H54 (cell line): ENCODE measurements at regions not wholly inside any gene's neighbourhood (a gene's known extent, or its start where the extent isn't known, plus 50 kb on each side); places are given as distances from the start of the nearest gene placed in this dataset.

Experiments
- DNase-seq: peaks from one replicate; pipeline ENCODE4 v3.0.0; 2011; ENCODE audit warnings: low spot score, mixed read lengths; ENCODE audit not compliant: insufficient read length
- FAIRE-seq: peaks from 3 replicates; lab custom pipeline; 2011; peaks lifted over from hg19 to GRCh38; lab: Jason Lieb, UNC
- POLR2A ChIP-seq: IDR thresholded peaks from 2 replicates; pipeline ENCODE4 v1.6.1; 2011; ENCODE audit warnings: low read depth, mild to moderate bottlenecking, low read length

- FAIRE-seq = no peak
These were observed 126.7 kb upstream of the CSF3R start for GRCh38 chr1:36609241-36610027.

GRCh38 chr1:36608272-36608671 lies 125.6 kb upstream of the CSF3R start:
- no peak for TF ChIP-seq POLR2A
- no peak for FAIRE-seq
- no peak for DNase-seq

More at GRCh38 chr1:36609241-36610027, 126.7 kb upstream of the CSF3R start:
- peak; percentile 85 for DNase-seq
- no peak for TF ChIP-seq POLR2A

- DNase-seq (no peak), FAIRE-seq (no peak)
- TF ChIP-seq POLR2A = no peak
These were observed 124.5 kb upstream of the CSF3R start for GRCh38 chr1:36607263-36607651.

GRCh38 chr1:36606641-36607262 lies 124.0 kb upstream of the CSF3R start:
- DNase-seq (no peak), FAIRE-seq (no peak)
- no peak for TF ChIP-seq POLR2A

- FAIRE-seq (no peak), DNase-seq (no peak)
- TF ChIP-seq POLR2A = no peak
These were observed 123.4 kb upstream of the CSF3R start for GRCh38 chr1:36605942-36606640.

- FAIRE-seq (no peak), DNase-seq (no peak)
These were observed 120.7 kb upstream of the CSF3R start for GRCh38 chr1:36603461-36603860.

GRCh38 chr1:36602184-36602583 lies 119.5 kb upstream of the CSF3R start:
- DNase-seq (no peak), FAIRE-seq (no peak)
- no peak for TF ChIP-seq POLR2A

More at GRCh38 chr1:36603461-36603860, 120.7 kb upstream of the CSF3R start:
- TF ChIP-seq POLR2A = no peak

GRCh38 chr1:36599828-36600227 lies 117.1 kb upstream of the CSF3R start:
- no peak for DNase-seq
- no peak for TF ChIP-seq POLR2A
- FAIRE-seq = no peak

- FAIRE-seq = no peak
- TF ChIP-seq POLR2A = no peak
- no peak for DNase-seq
These were observed 114.8 kb upstream of the CSF3R start for GRCh38 chr1:36597514-36597913.

- FAIRE-seq (no peak), DNase-seq (no peak)
- TF ChIP-seq POLR2A = no peak
These were observed 113.2 kb upstream of the CSF3R start for GRCh38 chr1:36595921-36596320.

- DNase-seq = no peak
- no peak for TF ChIP-seq POLR2A
- FAIRE-seq = no peak
These were observed 112.6 kb upstream of the CSF3R start for GRCh38 chr1:36595349-36595748.

GRCh38 chr1:36594023-36594422 lies 111.3 kb upstream of the CSF3R start:
- TF ChIP-seq POLR2A = no peak
- no peak for DNase-seq
- FAIRE-seq = no peak

GRCh38 chr1:36591278-36591677 lies 108.6 kb upstream of the CSF3R start:
- TF ChIP-seq POLR2A = no peak
- no peak for DNase-seq
- FAIRE-seq = no peak

- no peak for TF ChIP-seq POLR2A
- FAIRE-seq (no peak), DNase-seq (no peak)
These were observed 108.1 kb upstream of the CSF3R start for GRCh38 chr1:36590771-36591170.
